GM18517 (cell line): ENCODE measurements at regions not wholly inside any gene's neighbourhood (a gene's known extent, or its start where the extent isn't known, plus 50 kb on each side); places are given as distances from the start of the nearest gene placed in this dataset.
"Not testable (repeated sequence)": the region's sequence is repeated elsewhere in the genome, so short reads cannot be mapped to it uniquely, and the experiment has no call there.

ENCODE experiments used
- ATAC-seq: cut with Tn5 transposase; IDR thresholded peaks from one replicate; pipeline ENCODE4 v1.9.1; 2021; ENCODE audit warnings: mild to moderate bottlenecking, moderate library complexity; ENCODE audit not compliant: unreplicated experiment

DNA sequence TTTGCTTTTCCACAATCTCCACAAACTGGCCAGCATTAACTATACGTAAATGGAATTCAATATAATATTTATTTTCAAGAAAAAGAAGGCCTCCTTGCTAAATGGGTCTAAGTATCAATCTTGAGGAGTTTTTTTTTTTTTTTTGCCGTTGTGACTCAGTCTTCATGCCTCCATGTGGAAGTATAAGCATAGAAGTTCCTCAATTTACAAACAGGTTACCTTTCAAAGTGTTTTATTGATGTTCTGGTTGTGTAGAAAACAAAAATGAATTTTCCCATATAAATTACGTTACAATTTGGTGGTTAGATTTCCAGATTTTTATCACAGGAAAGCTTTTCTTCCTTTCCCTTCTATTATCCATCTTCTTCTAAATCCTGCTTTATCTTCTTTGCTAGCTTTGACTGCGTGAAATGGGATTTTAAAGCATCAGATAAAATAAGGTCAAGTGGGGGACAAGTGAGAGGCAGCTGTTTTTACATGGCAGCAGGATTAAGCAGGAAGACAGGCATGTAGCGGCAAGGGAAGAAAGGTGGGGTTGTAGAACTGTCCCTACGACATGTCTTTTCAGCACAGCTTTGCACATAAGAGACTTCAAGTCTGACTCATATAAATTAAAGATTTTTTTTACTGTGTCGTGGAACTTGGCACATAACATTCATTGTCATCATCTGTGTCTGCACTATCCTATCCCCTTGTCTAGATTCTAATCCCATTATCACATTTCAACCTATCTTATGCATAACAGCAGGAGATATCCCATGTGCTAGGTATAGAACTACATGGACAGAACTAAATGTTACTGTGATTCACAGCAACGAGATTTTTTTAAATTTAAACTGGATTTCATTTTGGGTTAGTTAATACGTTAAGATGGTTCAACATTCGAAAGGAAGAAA lies 135.3 kb upstream of the FAM3C start:
- ATAC-seq, result no peak

DNA sequence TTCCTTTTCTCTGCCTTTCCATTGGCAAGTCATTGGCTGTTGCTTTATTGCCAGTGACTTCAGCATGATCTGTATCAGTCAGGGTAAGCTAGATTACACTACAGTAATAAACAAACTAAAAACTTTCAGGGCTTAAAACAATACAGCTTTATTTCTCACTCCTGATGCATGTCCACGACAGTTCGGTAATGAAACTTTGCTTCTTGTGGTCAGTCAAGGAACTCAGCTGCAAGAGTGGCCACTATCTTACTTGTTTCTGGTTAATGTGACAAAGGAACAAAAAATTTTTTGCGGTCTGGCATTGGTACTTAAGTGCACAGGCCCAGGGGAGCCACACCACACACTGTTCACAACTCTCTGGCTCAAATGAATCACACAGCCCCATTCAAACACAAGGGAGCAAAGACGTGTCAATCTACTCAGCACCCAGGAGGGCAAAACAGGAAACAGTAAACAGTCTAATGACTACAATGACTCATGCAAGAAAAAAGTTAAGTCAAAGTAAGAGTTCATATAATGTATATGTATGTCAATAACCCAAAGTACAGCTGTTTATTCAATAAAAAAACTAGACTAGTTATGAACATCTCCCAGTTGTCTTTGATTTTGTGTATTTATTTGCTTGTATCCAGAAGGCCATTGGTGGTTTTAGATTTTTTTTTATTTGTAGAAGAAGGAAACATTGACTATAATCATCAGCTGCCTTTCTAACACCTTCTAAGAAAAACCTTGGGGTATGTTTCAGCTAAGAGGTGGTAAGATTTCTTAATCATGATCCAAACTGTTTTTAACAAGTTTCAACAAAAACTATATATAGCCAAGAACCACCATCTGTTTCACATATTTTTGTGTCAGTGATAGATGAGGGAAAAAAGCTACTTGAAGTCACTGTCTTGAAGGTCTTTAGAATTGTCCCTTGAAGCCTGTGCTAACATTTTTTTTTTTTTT lies 134.4 kb upstream of the FAM3C start:
- ATAC-seq, result peak; percentile 100

DNA sequence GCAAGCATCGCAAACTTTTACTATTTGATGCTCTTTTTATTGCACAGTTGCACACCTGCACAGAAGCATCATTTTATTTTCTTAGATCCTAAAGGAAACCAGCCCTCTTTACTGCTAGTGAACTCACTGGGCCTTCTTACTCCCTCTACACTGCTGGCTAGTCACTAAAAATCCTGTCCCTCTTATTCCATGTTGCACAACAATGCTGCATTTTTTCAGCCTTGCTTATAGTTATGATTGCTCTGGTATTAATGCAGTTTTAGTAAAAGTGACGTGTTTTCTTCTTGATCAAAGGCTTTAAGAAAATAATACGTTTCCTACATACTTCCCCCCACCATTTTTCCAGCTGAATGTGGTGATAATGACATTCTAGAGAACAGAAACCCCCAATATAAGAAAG lies 132.9 kb upstream of the FAM3C start:
- no peak for ATAC-seq

DNA sequence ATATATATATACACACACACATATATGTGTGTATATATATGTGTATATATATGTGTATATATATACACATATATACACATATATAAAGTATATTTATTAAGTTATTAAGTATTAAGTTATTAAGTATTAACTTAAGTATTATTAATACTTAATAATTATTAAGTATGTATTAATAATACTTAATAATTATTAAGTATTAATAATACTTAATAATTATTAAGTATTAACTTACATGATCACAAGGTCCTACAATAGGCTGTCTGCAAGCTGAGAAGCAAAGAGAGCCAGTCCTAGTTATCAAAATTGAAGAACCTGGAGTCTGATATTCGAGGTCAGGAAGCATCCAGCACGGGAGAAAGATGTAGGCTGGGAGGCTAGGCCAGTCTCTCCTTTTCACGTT lies 130.1 kb upstream of the FAM3C start:
- ATAC-seq, result not testable (repeated sequence)

- ATAC-seq, result no peak
Observed at GRCh38 chr7:121525155-121525819, 129.2 kb upstream of the FAM3C start.

GRCh38 chr7:121521711-121522400 lies 125.7 kb upstream of the FAM3C start:
- no peak for ATAC-seq

DNA sequence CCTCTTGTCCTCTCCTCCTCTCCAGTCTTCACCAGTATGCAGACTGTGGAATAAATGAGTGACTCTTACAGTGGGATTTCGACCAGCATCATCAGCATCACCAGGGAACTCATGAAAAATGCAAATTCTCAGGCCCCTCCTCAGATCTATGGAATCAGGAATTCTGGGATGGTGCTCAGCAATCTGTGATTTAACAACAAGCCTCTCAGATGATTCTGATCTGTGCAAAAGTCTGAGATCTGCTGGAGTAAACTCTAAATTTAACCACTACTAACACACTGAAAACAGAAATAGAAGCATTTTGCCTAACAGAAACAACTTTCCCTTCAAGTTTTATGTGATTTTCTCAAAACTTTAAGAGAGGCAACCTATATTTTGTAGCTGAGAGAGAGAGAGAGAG lies 124.8 kb upstream of the FAM3C start:
- ATAC-seq, result no peak

DNA sequence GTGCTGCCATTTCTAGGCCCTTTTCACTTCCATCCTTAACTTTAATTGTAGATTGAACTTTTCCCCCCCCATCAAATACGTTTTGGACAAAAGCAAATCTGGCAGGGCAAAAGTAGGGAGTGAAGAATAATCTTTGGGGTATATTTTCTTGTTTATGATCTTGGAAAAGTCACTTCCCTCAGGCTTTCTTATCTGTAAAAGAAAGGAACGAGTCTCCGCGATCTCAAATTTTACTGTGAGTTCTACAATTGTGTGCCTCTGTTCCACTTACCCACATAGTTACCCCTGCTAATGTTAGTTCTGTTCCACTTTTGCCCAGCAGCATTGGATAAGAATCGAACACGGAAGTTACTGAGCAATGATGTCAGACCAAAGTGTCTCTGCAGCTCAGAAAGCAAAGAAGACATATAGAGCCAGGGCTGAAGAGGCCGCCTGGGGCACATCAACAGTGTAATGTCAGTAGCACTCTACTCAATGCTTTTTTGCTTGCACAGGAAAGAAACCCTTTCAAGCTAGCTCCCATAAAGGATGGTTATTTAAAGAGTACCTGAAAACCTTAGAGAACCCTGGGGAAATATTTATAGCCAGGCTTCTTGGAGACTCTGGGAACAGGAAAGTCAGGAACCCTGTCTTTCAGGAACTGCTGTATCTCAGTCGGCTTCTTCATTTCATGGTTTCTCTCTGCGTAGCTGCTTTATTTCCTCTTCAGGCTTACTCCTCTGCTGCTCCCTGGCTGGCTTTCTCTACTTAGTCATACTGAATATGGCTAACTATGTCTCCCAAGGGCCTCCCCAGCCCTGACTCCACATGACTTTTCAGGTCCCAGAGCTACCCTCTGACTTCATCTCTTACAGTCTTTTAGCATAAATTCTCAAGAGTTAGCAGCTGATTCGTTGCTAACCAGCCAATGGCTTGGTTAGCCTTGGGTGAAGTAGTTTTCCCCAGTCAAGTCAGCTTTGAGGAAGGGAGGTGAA lies 123.7 kb upstream of the FAM3C start:
- ATAC-seq, result no peak

DNA sequence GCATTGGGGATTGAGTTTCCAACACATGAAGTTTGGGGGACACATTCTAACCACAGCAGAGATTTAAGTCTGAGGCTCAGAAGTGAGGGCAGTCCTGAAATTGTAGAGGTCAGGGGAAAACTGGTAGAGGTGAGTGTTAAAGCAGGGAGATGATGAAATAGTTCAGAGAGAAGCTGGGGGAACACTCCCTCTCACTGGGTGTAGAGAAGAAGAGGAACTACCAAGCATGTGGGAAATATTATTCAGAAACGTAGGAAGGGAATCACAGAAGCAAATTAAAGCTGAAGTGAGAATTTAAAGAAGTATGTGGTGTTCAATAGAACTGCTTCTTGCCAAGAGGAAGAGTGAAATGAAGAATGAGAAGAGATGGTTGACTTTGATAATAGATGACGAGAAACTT lies 121.5 kb upstream of the FAM3C start:
- ATAC-seq, result no peak

DNA sequence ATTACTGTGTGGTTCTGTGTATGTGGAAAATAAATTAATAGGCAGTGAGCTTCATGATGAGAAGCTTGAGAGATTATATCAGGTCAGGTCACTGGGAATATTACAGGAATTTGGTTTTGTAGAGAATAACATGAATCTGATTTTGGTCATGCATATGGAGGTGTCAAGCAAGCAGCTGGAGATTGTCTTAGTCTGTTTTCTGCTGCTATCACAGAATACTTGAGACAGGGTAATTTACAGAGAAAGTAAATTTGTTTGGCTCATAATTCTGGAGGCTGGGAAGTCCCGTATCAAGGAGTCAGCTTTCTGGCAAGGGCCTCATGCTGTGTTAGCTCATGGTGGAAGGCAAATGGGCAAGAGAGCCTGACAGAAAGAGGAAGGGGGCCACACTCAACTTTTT lies 120.7 kb upstream of the FAM3C start:
- ATAC-seq, result no peak

DNA sequence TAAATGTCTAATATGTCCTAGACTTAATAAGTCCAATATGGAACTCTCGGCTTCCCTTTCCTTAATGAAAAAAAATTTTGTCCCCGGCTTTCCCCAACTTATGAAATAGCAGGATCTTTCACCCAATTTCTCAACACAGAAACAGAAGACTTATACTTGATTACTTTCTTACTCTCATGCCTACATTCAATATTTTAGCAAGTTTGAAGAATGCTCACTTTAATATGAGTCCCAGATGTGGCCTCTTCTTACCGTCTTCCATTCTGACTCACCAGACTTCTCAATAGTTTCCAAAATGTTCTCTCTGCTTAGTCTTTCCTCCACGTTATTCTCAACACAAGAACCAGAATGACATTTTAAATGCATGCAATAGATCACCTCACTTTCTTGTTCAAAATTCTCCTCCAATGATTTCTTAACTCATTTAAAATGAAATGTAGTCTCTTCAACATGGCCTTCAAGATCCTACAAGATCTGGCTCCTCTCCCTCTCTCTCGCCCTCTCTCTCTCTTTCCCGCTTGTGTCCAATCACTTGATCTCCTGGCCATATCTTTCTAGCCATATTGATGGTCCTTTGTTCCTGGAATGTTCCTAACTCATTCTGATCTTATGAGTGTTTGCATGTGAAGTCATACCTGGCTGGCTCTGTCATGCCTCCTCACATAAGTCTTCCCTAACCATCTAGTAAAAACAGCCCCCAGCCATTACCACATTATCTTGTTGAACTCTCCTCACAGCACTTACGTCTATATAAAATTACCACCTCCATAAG lies 119.7 kb upstream of the FAM3C start:
- ATAC-seq, result no peak

- ATAC-seq, result no peak
Observed at GRCh38 chr7:121515229-121515628, 119.1 kb upstream of the FAM3C start.

DNA sequence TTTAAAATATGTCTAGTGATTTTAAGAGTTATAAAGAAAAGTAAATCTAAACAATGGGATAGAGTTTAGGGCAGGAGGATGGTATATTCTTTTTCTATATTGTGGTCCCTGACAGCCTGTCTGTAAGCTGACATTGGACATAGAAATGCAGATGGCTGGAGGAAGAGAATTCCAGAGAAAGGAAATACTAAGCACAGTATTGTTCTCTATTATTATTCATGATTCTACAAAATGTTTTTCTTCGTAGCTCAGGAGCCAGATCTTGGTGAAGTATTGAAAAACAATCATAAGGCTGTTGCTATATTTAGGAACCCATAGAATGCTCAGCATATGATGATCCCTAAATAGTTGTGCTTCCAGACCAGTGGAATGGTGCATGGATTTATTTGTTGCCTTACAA lies 117.0 kb upstream of the FAM3C start:
- ATAC-seq, result no peak

DNA sequence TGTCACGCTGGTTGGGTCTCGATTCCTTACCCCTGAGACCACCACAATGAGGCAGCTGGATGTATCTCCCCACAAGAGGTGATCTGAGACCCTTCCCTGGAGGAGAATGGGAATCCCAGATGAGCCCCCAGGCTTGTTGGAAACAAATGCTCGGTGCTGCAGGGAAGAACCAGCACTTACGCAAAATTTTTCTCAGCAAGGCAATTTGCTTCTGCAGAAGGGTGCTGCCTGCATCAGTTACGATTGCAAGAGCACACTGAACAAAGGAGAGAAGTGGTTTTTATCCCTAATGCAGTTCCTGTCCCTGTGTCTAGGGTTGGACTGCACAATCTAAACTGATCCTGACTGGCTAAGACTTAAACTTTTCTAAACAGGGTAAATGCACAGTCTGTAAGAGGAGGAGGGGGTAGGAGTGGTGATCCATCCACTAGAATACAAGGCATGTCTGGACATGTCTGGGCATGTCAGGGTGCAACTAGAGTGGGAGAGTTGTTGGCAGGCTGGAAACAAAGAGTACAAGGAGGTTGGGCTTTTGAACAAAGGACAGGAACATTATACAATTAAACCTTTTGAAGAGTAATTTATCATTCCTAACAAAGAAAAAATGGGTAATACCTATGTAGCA lies 114.9 kb upstream of the FAM3C start:
- ATAC-seq, result no peak

GRCh38 chr7:121510302-121510701 lies 114.2 kb upstream of the FAM3C start:
- no peak for ATAC-seq

GRCh38 chr7:121505540-121506182 lies 109.6 kb upstream of the FAM3C start:
- no peak for ATAC-seq

- ATAC-seq, result no peak
Observed at GRCh38 chr7:121505021-121505420, 108.9 kb upstream of the FAM3C start.

GRCh38 chr7:121504482-121504881 lies 108.4 kb upstream of the FAM3C start:
- ATAC-seq, result no peak
